HK-2 (cell line): ENCODE measurements at regions not wholly inside any gene's neighbourhood (a gene's known extent, or its start where the extent isn't known, plus 50 kb on each side); places are given as distances from the start of the nearest gene placed in this dataset.
A peak's percentile ranks its signal among the peaks of the same experiment; 100 is the strongest.

Source experiments
- DNase-seq: peaks from one replicate; pipeline ENCODE4 v3.0.0-alpha.2; 2018; ENCODE audit not compliant: unreplicated experiment

- no peak for DNase-seq
These were observed 290.5 kb downstream of the KBTBD8 start for GRCh38 chr3:67288466-67289106.

- no peak for DNase-seq
These were observed 291.5 kb downstream of the KBTBD8 start for GRCh38 chr3:67289626-67290025.

- no peak for DNase-seq
These were observed 292.3 kb downstream of the KBTBD8 start for GRCh38 chr3:67290438-67290837.

GRCh38 chr3:67291287-67292252, 293.5 kb downstream of the KBTBD8 start:
- no peak for DNase-seq

GRCh38 chr3:67292356-67293121, 294.4 kb downstream of the KBTBD8 start:
- no peak for DNase-seq

- DNase-seq: no peak
These were observed 296.2 kb downstream of the KBTBD8 start for GRCh38 chr3:67294341-67294740.

- DNase-seq: peak; percentile 52
These were observed 298.2 kb downstream of the KBTBD8 start for GRCh38 chr3:67296039-67296892.

GRCh38 chr3:67297715-67298475, 299.8 kb downstream of the KBTBD8 start:
- DNase-seq: no peak

GRCh38 chr3:67301556-67301955, 303.4 kb downstream of the KBTBD8 start:
- DNase-seq: no peak

GRCh38 chr3:67302489-67302888, 304.4 kb downstream of the KBTBD8 start:
- no peak for DNase-seq

- no peak for DNase-seq
These were observed 307.1 kb downstream of the KBTBD8 start for GRCh38 chr3:67305160-67305559.

GRCh38 chr3:67305922-67306321, 307.8 kb downstream of the KBTBD8 start:
- DNase-seq: no peak

- DNase-seq: no peak
These were observed 313.3 kb downstream of the KBTBD8 start for GRCh38 chr3:67311440-67311839.

GRCh38 chr3:67312155-67312554, 314.0 kb downstream of the KBTBD8 start:
- DNase-seq: no peak

GRCh38 chr3:67318162-67318561, 320.1 kb downstream of the KBTBD8 start:
- no peak for DNase-seq

GRCh38 chr3:67324554-67324953, 326.4 kb downstream of the KBTBD8 start:
- DNase-seq: no peak
